ENCODE measurements at regions not wholly inside any gene's neighbourhood (a gene's known extent, or its start where the extent isn't known, plus 50 kb on each side); places are given as distances from the start of the nearest gene placed in this dataset.

- TF ChIP-seq THRA (CRISPR knock-in tag; IDR thresholded peaks at IDR 0.05; ENCODE audit: borderline replicate concordance): peak; percentile 78; the same call in 1 of the 2 replicates
- TF ChIP-seq ZNF720 (CRISPR knock-in tag; IDR thresholded peaks at IDR 0.05): no peak
- peak; percentile 48 for TF ChIP-seq ZNF574 (CRISPR knock-in tag; IDR thresholded peaks at IDR 0.05)
- no peak for TF ChIP-seq SOX6 (IDR thresholded peaks at IDR 0.05)
- peak; percentile 95 for TF ChIP-seq SOX6 (CRISPR knock-in tag; IDR thresholded peaks at IDR 0.05)
- no peak for TF ChIP-seq HNRNPLL (IDR thresholded peaks at IDR 0.05; ENCODE audit: low read depth, low read length, poor library complexity, severe bottlenecking)
- TF ChIP-seq ZBTB38 (CRISPR knock-in tag; IDR thresholded peaks at IDR 0.05): peak; percentile 45; the same call in 1 of the 2 replicates
- no peak for TF ChIP-seq ZNF577 (CRISPR knock-in tag; IDR thresholded peaks at IDR 0.05; ENCODE audit: borderline replicate concordance, low read depth)
- TF ChIP-seq NR2C2 (CRISPR knock-in tag; IDR thresholded peaks at IDR 0.05; ENCODE audit: borderline replicate concordance): peak; percentile 63; the same call in 1 of the 2 replicates
- peak; percentile 17; the same call in 1 of the 2 replicates for TF ChIP-seq GLI4 (CRISPR knock-in tag; IDR thresholded peaks at IDR 0.05; ENCODE audit: borderline replicate concordance)
- TF ChIP-seq HNRNPUL1 (IDR thresholded peaks at IDR 0.05; ENCODE audit: low read depth, low read length): no peak
- TF ChIP-seq ZNF879 (CRISPR knock-in tag; IDR thresholded peaks at IDR 0.05): no peak
- no peak for TF ChIP-seq ZNF276 (CRISPR knock-in tag; IDR thresholded peaks at IDR 0.05; ENCODE audit: low read depth)
- peak; percentile 93 for TF ChIP-seq SOX5 (CRISPR knock-in tag; IDR thresholded peaks at IDR 0.05; ENCODE audit: borderline replicate concordance)
- TF ChIP-seq E2F1 (CRISPR knock-in tag; IDR thresholded peaks at IDR 0.05): no peak
- peak; percentile 54; the same call in 1 of the 2 replicates for TF ChIP-seq ZNF331 (CRISPR knock-in tag; IDR thresholded peaks at IDR 0.05)
- TF ChIP-seq ZNF24 (IDR thresholded peaks at IDR 0.05): no peak
- TF ChIP-seq ZNF414 (CRISPR knock-in tag; IDR thresholded peaks at IDR 0.05): 0 out of 2 replicates have a peak, but pooled peaks have one; percentile 50
- TF ChIP-seq KLF16 (CRISPR knock-in tag; IDR thresholded peaks at IDR 0.05): peak in 1 of 2 experiments; percentile 51; a peak in 1 of 4 replicates
- 0 out of 2 replicates have a peak, but pooled peaks have one; percentile 27 for TF ChIP-seq ARNTL (CRISPR knock-in tag; IDR thresholded peaks at IDR 0.05)
Measured at GRCh38 chr7:65475734-65476319, 102.2 kb downstream of the ZNF92 start (continued).
